NCI-H146 treated with DMSO at 0.1 percent for 48 hours (cell line): ENCODE measurements at regions not wholly inside any gene's neighbourhood (a gene's known extent, or its start where the extent isn't known, plus 50 kb on each side); places are given as distances from the start of the nearest gene placed in this dataset.
"Not testable (repeated sequence)": the region's sequence is repeated elsewhere in the genome, so short reads cannot be mapped to it uniquely, and the experiment has no call there.

Experiments used
- DNase-seq: peaks from one replicate; lab custom pipeline; 2025; ENCODE audit not compliant: unreplicated experiment; lab: John Stamatoyannopoulos, UW

GRCh38 chr13:44301639-44302015 lies 72.0 kb upstream of the SERP2 start:
- DNase-seq, result no peak

- DNase-seq, result no peak
These were observed 71.4 kb upstream of the SERP2 start for GRCh38 chr13:44302233-44302632.

GRCh38 chr13:44302940-44303575 lies 70.6 kb upstream of the SERP2 start:
- no peak for DNase-seq

GRCh38 chr13:44303681-44304432 lies 69.8 kb upstream of the SERP2 start:
- DNase-seq, result no peak

- DNase-seq, result no peak
These were observed 69.2 kb upstream of the SERP2 start for GRCh38 chr13:44304433-44304725.

GRCh38 chr13:44305286-44305685 lies 68.3 kb upstream of the SERP2 start:
- DNase-seq, result peak; percentile 21

- DNase-seq, result peak; percentile 91
These were observed 67.7 kb upstream of the SERP2 start for GRCh38 chr13:44305917-44306370.

GRCh38 chr13:44306371-44307192 lies 67.0 kb upstream of the SERP2 start:
- DNase-seq, result peak; percentile 71

- DNase-seq, result peak; percentile 35
These were observed 66.4 kb upstream of the SERP2 start for GRCh38 chr13:44307255-44307654.

GRCh38 chr13:44307844-44308243 lies 65.8 kb upstream of the SERP2 start:
- DNase-seq, result no peak

GRCh38 chr13:44308352-44308751 lies 65.3 kb upstream of the SERP2 start:
- DNase-seq, result no peak

GRCh38 chr13:44309794-44310757 lies 63.5 kb upstream of the SERP2 start:
- DNase-seq, result no peak

GRCh38 chr13:44311011-44311780 lies 62.4 kb upstream of the SERP2 start:
- no peak for DNase-seq

- no peak for DNase-seq
These were observed 61.5 kb upstream of the SERP2 start for GRCh38 chr13:44312131-44312530.

GRCh38 chr13:44312834-44313551 lies 60.6 kb upstream of the SERP2 start:
- DNase-seq, result no peak

GRCh38 chr13:44313674-44314073 lies 60.0 kb upstream of the SERP2 start:
- no peak for DNase-seq

GRCh38 chr13:44314160-44314559 lies 59.5 kb upstream of the SERP2 start:
- not testable (repeated sequence) for DNase-seq

- DNase-seq, result no peak
These were observed 55.9 kb upstream of the SERP2 start for GRCh38 chr13:44317752-44318151.

GRCh38 chr13:44318161-44318560 lies 55.5 kb upstream of the SERP2 start:
- peak; percentile 18 for DNase-seq
